HUES48 (cell line): ENCODE measurements at regions not wholly inside any gene's neighbourhood (a gene's known extent, or its start where the extent isn't known, plus 50 kb on each side); places are given as distances from the start of the nearest gene placed in this dataset.
"Not testable (repeated sequence)": the region's sequence is repeated elsewhere in the genome, so short reads cannot be mapped to it uniquely, and the experiment has no call there.

ENCODE experiments used
- H3K27ac ChIP-seq: one replicate; pipeline ENCODE4 v1.7.0; 2013; ENCODE audit warnings: low read depth, low read length, inconsistent platforms
- H3K27me3 ChIP-seq: 2 replicates; pipeline ENCODE4 v1.6.1; 2013; ENCODE audit warnings: mild to moderate bottlenecking, low read length; ENCODE audit not compliant: control insufficient read depth, insufficient read depth
- H3K36me3 ChIP-seq: 2 replicates; pipeline ENCODE4 v1.6.1; 2013; ENCODE audit warnings: low read length; ENCODE audit not compliant: control insufficient read depth, insufficient read depth
- H3K4me1 ChIP-seq: 2 replicates; pipeline ENCODE4 v1.6.1; 2013; ENCODE audit warnings: mild to moderate bottlenecking, low read length; ENCODE audit not compliant: control insufficient read depth, insufficient read depth
- H3K4me3 ChIP-seq: 2 replicates; pipeline ENCODE4 v1.5.1; 2013; ENCODE audit warnings: mild to moderate bottlenecking, low read depth, low read length
- H3K9ac ChIP-seq: 2 replicates; pipeline ENCODE4 v1.6.1; 2013; ENCODE audit warnings: mild to moderate bottlenecking, low read depth, low read length, moderate library complexity
- H3K9me3 ChIP-seq: 2 replicates; pipeline ENCODE4 v1.6.1; 2013; ENCODE audit warnings: low read length; ENCODE audit not compliant: control insufficient read depth, insufficient read depth

GRCh38 chr10:36425131-36425797, 700.1 kb upstream of the ANKRD30A start:
- Histone ChIP-seq H3K4me3 (no peak overlapping the region), H3K36me3 (no peaks in the 10 kb centered on the region), H3K27ac (no peak overlapping the region), H3K9me3 (0 out of 2 replicates have a peak, but pooled peaks cover 2% of the 10 kb centered on the region), H3K27me3 (no peaks in the 10 kb centered on the region), H3K9ac (no peak overlapping the region), H3K4me1 (peaks cover 16% of the 10 kb centered on the region)

DNA sequence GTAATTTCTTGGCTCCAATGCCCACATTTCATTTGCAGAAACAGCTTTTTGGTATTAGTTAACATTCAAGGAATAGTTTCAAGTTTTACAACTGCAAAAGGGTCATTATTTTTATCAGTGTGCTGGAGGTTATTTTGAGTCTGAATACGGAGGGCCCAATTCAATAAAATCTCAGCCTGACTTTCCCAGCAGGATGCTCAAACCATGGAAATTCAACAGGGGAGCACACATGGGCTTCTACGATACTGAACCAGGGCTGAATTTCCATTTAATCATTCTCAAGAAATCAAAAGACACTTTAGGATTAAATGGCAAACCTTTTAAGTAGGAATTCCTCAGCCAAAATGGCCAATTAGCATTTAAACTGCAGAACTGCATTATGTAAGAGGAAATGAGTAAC, 700.9 kb upstream of the ANKRD30A start:
- Histone ChIP-seq H3K4me3 (no peak overlapping the region), H3K9me3 (0 out of 2 replicates have a peak, but pooled peaks cover 2% of the 10 kb centered on the region), H3K9ac (no peak overlapping the region), H3K27me3 (no peaks in the 10 kb centered on the region), H3K36me3 (no peaks in the 10 kb centered on the region), H3K27ac (no peak overlapping the region), H3K4me1 (peaks cover 16% of the 10 kb centered on the region)

DNA sequence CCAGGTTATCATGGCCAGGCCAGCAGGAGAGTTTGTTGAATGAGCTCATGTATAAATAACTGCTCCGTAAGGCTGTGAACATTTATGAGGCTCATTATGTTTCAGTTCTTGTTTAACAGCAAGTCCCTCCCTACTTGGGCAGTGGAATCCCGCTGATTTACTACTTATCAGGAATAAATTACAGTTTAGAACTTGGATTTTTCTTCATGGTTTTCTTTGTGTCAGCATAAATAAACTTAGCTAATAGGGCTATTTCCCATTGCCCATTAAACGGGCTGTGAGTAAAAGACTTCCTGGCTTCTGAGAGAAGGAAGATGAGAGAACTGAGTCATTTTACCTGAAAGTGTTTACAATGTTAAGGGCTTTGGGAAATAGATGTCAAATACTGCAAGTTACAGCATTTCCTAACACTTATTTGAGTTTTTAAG, 701.6 kb upstream of the ANKRD30A start:
- H3K9ac ChIP-seq = no peak overlapping the region
- H3K4me1 ChIP-seq = peaks cover 16% of the 10 kb centered on the region
- no peaks in the 10 kb centered on the region for H3K36me3 ChIP-seq
- no peak overlapping the region for H3K27ac ChIP-seq
- H3K27me3 ChIP-seq = no peaks in the 10 kb centered on the region
- H3K4me3 ChIP-seq = no peak overlapping the region
- 0 out of 2 replicates have a peak, but pooled peaks cover 2% of the 10 kb centered on the region for H3K9me3 ChIP-seq

DNA sequence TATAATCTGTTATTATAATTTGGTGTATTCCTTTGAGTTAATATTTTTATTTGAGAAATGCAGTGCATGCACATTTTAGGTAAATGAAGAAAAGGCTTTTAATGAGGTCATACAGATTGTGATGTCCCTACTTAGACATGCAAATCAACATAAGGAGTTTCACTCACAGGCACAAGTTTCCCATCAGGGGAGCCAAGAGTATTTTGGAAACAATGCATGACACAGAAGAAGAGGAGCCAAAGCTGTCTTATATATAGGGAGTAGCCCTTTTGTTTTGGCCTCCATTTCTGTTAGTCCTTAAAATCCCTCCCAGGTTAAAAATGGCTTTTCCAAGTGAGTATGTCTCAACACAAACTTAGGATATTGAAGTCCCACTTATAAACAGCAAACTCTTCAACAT, 703.4 kb upstream of the ANKRD30A start:
- H3K36me3 ChIP-seq = no peaks in the 10 kb centered on the region
- H3K27ac ChIP-seq = peak overlapping the region; percentile 68
- H3K4me3 ChIP-seq = 0 out of 2 replicates have a peak overlapping the region, but pooled peaks have one; percentile 12
- H3K9me3 ChIP-seq = 0 out of 2 replicates have a peak, but pooled peaks cover 2% of the 10 kb centered on the region
- H3K27me3 ChIP-seq = no peaks in the 10 kb centered on the region
- peaks cover 16% of the 10 kb centered on the region for H3K4me1 ChIP-seq
- H3K9ac ChIP-seq = peak overlapping the region; percentile 41; the same call in 1 of the 2 replicates

DNA sequence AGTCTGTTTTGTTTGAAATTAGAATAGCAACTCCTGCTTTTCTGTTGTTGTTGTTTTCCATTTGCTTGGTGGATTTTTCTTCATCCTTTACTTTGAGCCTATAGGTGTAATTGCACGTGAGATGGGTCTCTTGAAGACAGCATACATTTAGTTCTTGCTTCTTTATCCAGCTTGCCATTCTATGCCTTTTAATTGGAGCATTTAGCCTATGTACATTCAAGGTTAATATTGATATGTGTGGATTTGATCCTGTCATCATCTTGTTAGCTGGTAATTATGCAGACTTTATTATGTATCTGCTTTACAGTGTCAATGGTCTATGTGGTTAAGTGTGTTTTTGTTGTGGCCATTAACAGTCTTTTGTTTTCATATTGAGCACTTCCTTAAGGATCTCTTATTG, 708.9 kb upstream of the ANKRD30A start:
- Histone ChIP-seq H3K9ac (no peak overlapping the region), H3K4me3 (no peak overlapping the region)

DNA sequence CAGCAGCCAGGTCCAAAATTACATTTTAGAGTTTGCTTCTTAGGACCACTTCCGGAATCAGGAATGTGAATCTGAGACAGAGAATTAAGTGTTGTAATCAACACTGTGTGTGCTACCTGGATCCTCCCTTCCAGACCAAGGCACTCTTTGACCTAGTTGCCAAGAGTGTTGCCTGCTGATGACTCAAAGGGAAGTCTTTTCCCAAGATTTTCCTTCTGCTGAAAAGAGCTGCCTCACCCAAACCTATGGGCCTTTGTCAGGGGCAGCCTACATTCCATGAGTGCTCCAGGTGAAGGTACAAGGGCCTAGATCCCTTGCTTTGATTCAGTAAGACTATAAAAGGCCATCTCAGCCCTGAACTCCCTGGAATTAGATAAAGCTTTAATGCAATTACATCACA, 712.5 kb upstream of the ANKRD30A start:
- Histone ChIP-seq H3K36me3 (no peaks in the 10 kb centered on the region), H3K27ac (no peak overlapping the region), H3K9me3 (no peaks in the 10 kb centered on the region), H3K9ac (no peak overlapping the region), H3K27me3 (no peaks in the 10 kb centered on the region), H3K4me3 (no peak overlapping the region), H3K4me1 (no peaks in the 10 kb centered on the region)

More for the DNA sequence above, 708.9 kb upstream of the ANKRD30A start:
- H3K4me1 ChIP-seq = no peaks in the 10 kb centered on the region
- H3K9me3 ChIP-seq = no peaks in the 10 kb centered on the region
- no peaks in the 10 kb centered on the region for H3K27me3 ChIP-seq
- H3K36me3 ChIP-seq = no peaks in the 10 kb centered on the region
- no peak overlapping the region for H3K27ac ChIP-seq

GRCh38 chr10:36400238-36400637, 725.2 kb upstream of the ANKRD30A start:
- not testable (repeated sequence) for H3K27me3 ChIP-seq, H3K4me3 ChIP-seq, H3K4me1 ChIP-seq, H3K9me3 ChIP-seq, H3K9ac ChIP-seq, H3K36me3 ChIP-seq, H3K27ac ChIP-seq

GRCh38 chr10:36393801-36394200, 731.6 kb upstream of the ANKRD30A start:
- Histone ChIP-seq H3K9ac (no peak overlapping the region), H3K27ac (no peak overlapping the region)

GRCh38 chr10:36391405-36391804, 734.0 kb upstream of the ANKRD30A start:
- no peaks in the 10 kb centered on the region for H3K4me1 ChIP-seq
- H3K36me3 ChIP-seq = no peaks in the 10 kb centered on the region
- no peak overlapping the region for H3K4me3 ChIP-seq
- no peaks in the 10 kb centered on the region for H3K9me3 ChIP-seq
- H3K27me3 ChIP-seq = no peaks in the 10 kb centered on the region
- H3K9ac ChIP-seq = no peak overlapping the region
- no peak overlapping the region for H3K27ac ChIP-seq

More at GRCh38 chr10:36393801-36394200, 731.6 kb upstream of the ANKRD30A start:
- Histone ChIP-seq H3K36me3 (no peaks in the 10 kb centered on the region), H3K4me1 (no peaks in the 10 kb centered on the region), H3K9me3 (no peaks in the 10 kb centered on the region), H3K4me3 (no peak overlapping the region), H3K27me3 (no peaks in the 10 kb centered on the region)

DNA sequence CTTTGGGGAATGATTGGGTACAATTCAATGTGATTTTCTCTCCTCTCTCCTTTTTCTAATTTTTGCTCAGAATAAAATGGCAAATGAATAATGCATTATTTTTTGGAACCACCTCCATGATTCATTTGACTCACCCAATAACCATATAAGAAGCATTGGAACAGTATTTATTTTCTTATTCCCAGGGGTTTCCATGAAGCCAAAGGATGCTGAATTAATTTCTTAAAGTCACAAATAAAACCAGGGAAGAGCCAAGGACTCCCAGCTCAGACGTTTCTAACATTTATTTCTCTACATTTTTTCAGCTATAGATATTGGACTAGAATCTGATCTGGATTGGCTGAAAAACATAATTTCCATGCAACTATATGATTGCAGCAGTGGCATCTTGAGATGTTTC, 735.2 kb upstream of the ANKRD30A start:
- no peaks in the 10 kb centered on the region for H3K9me3 ChIP-seq
- no peaks in the 10 kb centered on the region for H3K36me3 ChIP-seq
- no peak overlapping the region for H3K4me3 ChIP-seq
- H3K9ac ChIP-seq = no peak overlapping the region
- H3K4me1 ChIP-seq = no peaks in the 10 kb centered on the region
- H3K27me3 ChIP-seq = no peaks in the 10 kb centered on the region
- no peak overlapping the region for H3K27ac ChIP-seq

GRCh38 chr10:36388166-36388565, 737.2 kb upstream of the ANKRD30A start:
- no peaks in the 10 kb centered on the region for H3K9me3 ChIP-seq
- no peak overlapping the region for H3K4me3 ChIP-seq
- no peak overlapping the region for H3K9ac ChIP-seq
- H3K4me1 ChIP-seq = no peaks in the 10 kb centered on the region
- H3K36me3 ChIP-seq = no peaks in the 10 kb centered on the region
- H3K27ac ChIP-seq = no peak overlapping the region
- H3K27me3 ChIP-seq = no peaks in the 10 kb centered on the region
